NCI-H748 (cell line): ENCODE measurements at regions not wholly inside any gene's neighbourhood (a gene's known extent, or its start where the extent isn't known, plus 50 kb on each side); places are given as distances from the start of the nearest gene placed in this dataset.

ENCODE experiments used
- DNase-seq: peaks from one replicate; lab custom pipeline; 2025; ENCODE audit not compliant: unreplicated experiment; lab: John Stamatoyannopoulos, UW

- DNase-seq: no peak
These were observed 79.0 kb upstream of the GPR26 start for GRCh38 chr10:123587110-123587509.

- DNase-seq: no peak
These were observed 77.7 kb upstream of the GPR26 start for GRCh38 chr10:123588386-123588914.

GRCh38 chr10:123595661-123596060, 70.5 kb upstream of the GPR26 start:
- no peak for DNase-seq

- DNase-seq: no peak
These were observed 68.5 kb upstream of the GPR26 start for GRCh38 chr10:123597676-123598075.

GRCh38 chr10:123599366-123599849, 66.7 kb upstream of the GPR26 start:
- DNase-seq: no peak

GRCh38 chr10:123600177-123600576, 66.0 kb upstream of the GPR26 start:
- no peak for DNase-seq

GRCh38 chr10:123603130-123603529, 63.0 kb upstream of the GPR26 start:
- no peak for DNase-seq

- no peak for DNase-seq
These were observed 61.6 kb upstream of the GPR26 start for GRCh38 chr10:123604506-123604905.

- DNase-seq: no peak
These were observed 60.1 kb upstream of the GPR26 start for GRCh38 chr10:123606006-123606405.

GRCh38 chr10:123606955-123607354, 59.2 kb upstream of the GPR26 start:
- DNase-seq: no peak

- DNase-seq: no peak
These were observed 58.8 kb upstream of the GPR26 start for GRCh38 chr10:123607386-123607785.

GRCh38 chr10:123608047-123608446, 58.1 kb upstream of the GPR26 start:
- no peak for DNase-seq

- no peak for DNase-seq
These were observed 54.9 kb upstream of the GPR26 start for GRCh38 chr10:123611243-123611642.

GRCh38 chr10:123611876-123612275, 54.3 kb upstream of the GPR26 start:
- no peak for DNase-seq

- no peak for DNase-seq
These were observed 52.8 kb upstream of the GPR26 start for GRCh38 chr10:123613346-123613850.

GRCh38 chr10:123614888-123615287, 51.3 kb upstream of the GPR26 start:
- no peak for DNase-seq
